H1 (cell line): ENCODE measurements at regions not wholly inside any gene's neighbourhood (a gene's known extent, or its start where the extent isn't known, plus 50 kb on each side); places are given as distances from the start of the nearest gene placed in this dataset.
"Not testable (repeated sequence)": the region's sequence is repeated elsewhere in the genome, so short reads cannot be mapped to it uniquely, and the experiment has no call there.

ENCODE experiments used
- CTCF ChIP-seq, 3 experiments: IDR thresholded peaks; 1 replicate in 2 of 3; 2 replicates in 1 of 3; pipeline versions ENCODE4 v1.5.1 to v1.6.1; 2011; ENCODE audit warnings: low read length in 3 of 3, mild to moderate bottlenecking in 3 of 3, inconsistent platforms in 2 of 3, low read depth in 1 of 3, moderate library complexity in 1 of 3; ENCODE audit not compliant: insufficient read depth in 1 of 3; ENCODE audit errors: control extremely low read depth in 1 of 3
- EGR1 ChIP-seq: IDR thresholded peaks from 2 replicates; pipeline ENCODE4 v1.6.1; 2011; ENCODE audit warnings: low read depth, low read length, borderline replicate concordance
- EP300 ChIP-seq, 2 experiments: IDR thresholded peaks; 1 replicate in 1 of 2; 2 replicates in 1 of 2; pipeline ENCODE4 v1.6.1; 2011 to 2012; ENCODE audit warnings: low read depth in 2 of 2, low read length in 2 of 2, mild to moderate bottlenecking in 2 of 2, borderline replicate concordance in 1 of 2, inconsistent platforms in 1 of 2, moderate library complexity in 1 of 2
- EZH2 ChIP-seq: fragments of 200-600 bp; sonication (generic); IDR thresholded peaks from 2 replicates; pipeline ENCODE4 v1.7.1; 2012; ENCODE audit warnings: low read depth, mild to moderate bottlenecking, moderate library complexity, low read length, inconsistent platforms; ENCODE audit not compliant: severe bottlenecking
- FOSL1 ChIP-seq: IDR thresholded peaks from 2 replicates; pipeline ENCODE4 v1.6.1; 2011; ENCODE audit warnings: mild to moderate bottlenecking, low read depth, low read length, moderate library complexity; ENCODE audit not compliant: insufficient read depth
- POLR2A ChIP-seq, 2 experiments: IDR thresholded peaks; 1 replicate in 1 of 2; 2 replicates in 1 of 2; pipeline ENCODE4 v1.6.1; 2011; ENCODE audit warnings: low read depth in 2 of 2, low read length in 2 of 2, mild to moderate bottlenecking in 2 of 2; ENCODE audit errors: control extremely low read depth in 1 of 2
- POLR2AphosphoS5 ChIP-seq: IDR thresholded peaks from 2 replicates; pipeline ENCODE4 v1.6.1; 2011; ENCODE audit warnings: low read depth, low read length
- RAD21 ChIP-seq, 2 experiments: IDR thresholded peaks in 1 of 2; conservative IDR thresholded peaks in 1 of 2; 2 replicates each; pipeline ENCODE4 v1.6.1; 2011; ENCODE audit warnings: low read depth in 2 of 2, low read length in 2 of 2, improper control_type of control experiment in 1 of 2, inconsistent platforms in 1 of 2, mild to moderate bottlenecking in 1 of 2, moderate library complexity in 1 of 2
- RFX5 ChIP-seq: IDR thresholded peaks from 2 replicates; pipeline ENCODE4 v1.6.1; 2011; ENCODE audit warnings: low read depth, low read length, improper control_type of control experiment, borderline replicate concordance
- SIN3A ChIP-seq, 2 experiments: IDR thresholded peaks in 1 of 2; conservative IDR thresholded peaks in 1 of 2; 2 replicates each; pipeline ENCODE4 v1.6.1; 2011 to 2012; ENCODE audit warnings: low read length in 2 of 2, improper control_type of control experiment in 1 of 2, low read depth in 1 of 2, mild to moderate bottlenecking in 1 of 2

- TF ChIP-seq CTCF (IDR thresholded peaks at IDR 0.05; ENCODE audit: control extremely low read depth in 1 of 3, insufficient read depth in 1 of 3, low read depth in 1 of 3, low read length in 3 of 3); RFX5; EZH2; SIN3A (conservative IDR thresholded peaks at IDR 0.05 in 1 of 2, IDR thresholded peaks at IDR 0.05 in 1 of 2; ENCODE audit: low read depth in 1 of 2, low read length in 2 of 2); EP300 (IDR thresholded peaks at IDR 0.05; ENCODE audit: borderline replicate concordance in 1 of 2, low read depth in 2 of 2, low read length in 2 of 2); FOSL1; RAD21 (IDR thresholded peaks at IDR 0.05 in 1 of 2, conservative IDR thresholded peaks at IDR 0.05 in 1 of 2; ENCODE audit: low read depth in 2 of 2, low read length in 2 of 2); EGR1; POLR2AphosphoS5; POLR2A (IDR thresholded peaks at IDR 0.05; ENCODE audit: control extremely low read depth in 1 of 2, low read depth in 2 of 2, low read length in 2 of 2): not testable (repeated sequence)
These were observed 136.5 kb upstream of the FOXD4L5 start for GRCh38 chr9:65421486-65421885.
